Muscle layer of duodenum (tissue), 2 donors: ENCODE measurements at regions not wholly inside any gene's neighbourhood (a gene's known extent, or its start where the extent isn't known, plus 50 kb on each side); places are given as distances from the start of the nearest gene placed in this dataset.

ENCODE experiments used
- H3K27ac ChIP-seq: one replicate; pipeline ENCODE4 v1.7.0; 2013; ENCODE audit warnings: mild to moderate bottlenecking, low read length
- H3K27me3 ChIP-seq: one replicate; pipeline ENCODE4 v1.7.0; 2013; ENCODE audit warnings: low read depth, mild to moderate bottlenecking, control low read depth, low read length
- H3K36me3 ChIP-seq, 2 donors: one replicate each; pipeline ENCODE4 v1.7.0; 2013; ENCODE audit warnings: low read length in 2 of 2, control low read depth in 1 of 2, mild to moderate bottlenecking in 1 of 2; ENCODE audit not compliant: insufficient read depth in 2 of 2, control insufficient read depth in 1 of 2
- H3K4me1 ChIP-seq, 2 donors: one replicate each; pipeline ENCODE4 v1.7.0; 2013; ENCODE audit warnings: low read length in 2 of 2, mild to moderate bottlenecking in 2 of 2, control low read depth in 1 of 2, moderate library complexity in 1 of 2; ENCODE audit not compliant: insufficient read depth in 2 of 2, control insufficient read depth in 1 of 2
- H3K4me3 ChIP-seq, 2 donors: one replicate each; pipeline ENCODE4 v1.7.0; 2013; ENCODE audit warnings: low read length in 2 of 2, low read depth in 1 of 2, mild to moderate bottlenecking in 1 of 2
- H3K9me3 ChIP-seq, 2 donors: one replicate each; pipeline ENCODE4 v1.7.0; 2013; ENCODE audit warnings: low read length in 2 of 2, control low read depth in 1 of 2, mild to moderate bottlenecking in 1 of 2; ENCODE audit not compliant: control insufficient read depth in 1 of 2
- donor health status: healthy.

GRCh38 chr2:53303012-53303578 is 464.5 kb upstream of the CHAC2 start:
- no peak overlapping the region for H3K4me3 ChIP-seq
- no peaks in the 10 kb centered on the region for H3K27me3 ChIP-seq

GRCh38 chr2:53302455-53302854 is 465.1 kb upstream of the CHAC2 start:
- H3K27ac ChIP-seq: no peak overlapping the region
- no peak overlapping the region for H3K4me3 ChIP-seq
- no peaks in the 10 kb centered on the region for H3K4me1 ChIP-seq
- H3K36me3 ChIP-seq: no peaks in the 10 kb centered on the region
- no peaks in the 10 kb centered on the region for H3K27me3 ChIP-seq
- H3K9me3 ChIP-seq: no peaks in the 10 kb centered on the region

More at GRCh38 chr2:53303012-53303578, 464.5 kb upstream of the CHAC2 start:
- Histone ChIP-seq H3K27ac (no peak overlapping the region), H3K9me3 (no peaks in the 10 kb centered on the region), H3K36me3 (no peaks in the 10 kb centered on the region), H3K4me1 (no peaks in the 10 kb centered on the region)

- Histone ChIP-seq H3K27ac (no peak overlapping the region), H3K4me3 (no peak overlapping the region), H3K36me3 (no peaks in the 10 kb centered on the region), H3K9me3 (no peaks in the 10 kb centered on the region), H3K27me3 (no peaks in the 10 kb centered on the region), H3K4me1 (no peaks in the 10 kb centered on the region)
Observed at GRCh38 chr2:53289309-53290006, 478.1 kb upstream of the CHAC2 start.

- Histone ChIP-seq H3K36me3 (no peaks in the 10 kb centered on the region), H3K9me3 (no peaks in the 10 kb centered on the region), H3K4me1 (no peaks in the 10 kb centered on the region), H3K27me3 (no peaks in the 10 kb centered on the region), H3K4me3 (no peak overlapping the region), H3K27ac (no peak overlapping the region)
Observed at GRCh38 chr2:53286345-53286744, 481.3 kb upstream of the CHAC2 start.

- Histone ChIP-seq H3K27me3 (no peaks in the 10 kb centered on the region), H3K4me3 (no peak overlapping the region), H3K27ac (no peak overlapping the region), H3K9me3 (no peaks in the 10 kb centered on the region), H3K36me3 (no peaks in the 10 kb centered on the region), H3K4me1 (no peaks in the 10 kb centered on the region)
Observed at GRCh38 chr2:53275743-53276142, 491.9 kb upstream of the CHAC2 start.

- Histone ChIP-seq H3K27me3 (no peaks in the 10 kb centered on the region), H3K9me3 (no peaks in the 10 kb centered on the region), H3K36me3 (no peaks in the 10 kb centered on the region), H3K4me1 (no peaks in the 10 kb centered on the region), H3K27ac (no peak overlapping the region), H3K4me3 (no peak overlapping the region)
Observed at GRCh38 chr2:53268626-53269025, 499.0 kb upstream of the CHAC2 start.

- no peaks in the 10 kb centered on the region for H3K4me1 ChIP-seq
- no peak overlapping the region for H3K27ac ChIP-seq
- H3K4me3 ChIP-seq: no peak overlapping the region
- no peaks in the 10 kb centered on the region for H3K9me3 ChIP-seq
- H3K27me3 ChIP-seq: no peaks in the 10 kb centered on the region
- no peaks in the 10 kb centered on the region for H3K36me3 ChIP-seq
Observed at GRCh38 chr2:53268086-53268485, 499.5 kb upstream of the CHAC2 start.

GRCh38 chr2:53265544-53266299 is 501.9 kb upstream of the CHAC2 start:
- no peaks in the 10 kb centered on the region for H3K27me3 ChIP-seq
- H3K9me3 ChIP-seq: no peaks in the 10 kb centered on the region
- H3K4me3 ChIP-seq: no peak overlapping the region
- H3K36me3 ChIP-seq: no peaks in the 10 kb centered on the region
- no peak overlapping the region for H3K27ac ChIP-seq
- no peaks in the 10 kb centered on the region for H3K4me1 ChIP-seq

- no peaks in the 10 kb centered on the region for H3K4me1 ChIP-seq
- no peak overlapping the region for H3K4me3 ChIP-seq
- no peak overlapping the region for H3K27ac ChIP-seq
- H3K27me3 ChIP-seq: no peaks in the 10 kb centered on the region
- H3K36me3 ChIP-seq: no peaks in the 10 kb centered on the region
- no peaks in the 10 kb centered on the region for H3K9me3 ChIP-seq
Observed at GRCh38 chr2:53260568-53260967, 507.0 kb upstream of the CHAC2 start.

GRCh38 chr2:53259395-53260009 is 508.1 kb upstream of the CHAC2 start:
- Histone ChIP-seq H3K4me3 (no peak overlapping the region), H3K36me3 (no peaks in the 10 kb centered on the region), H3K27ac (no peak overlapping the region), H3K27me3 (no peaks in the 10 kb centered on the region), H3K4me1 (no peaks in the 10 kb centered on the region), H3K9me3 (no peaks in the 10 kb centered on the region)

- H3K4me3 ChIP-seq: no peak overlapping the region
- H3K4me1 ChIP-seq: no peaks in the 10 kb centered on the region
- no peaks in the 10 kb centered on the region for H3K9me3 ChIP-seq
- H3K27ac ChIP-seq: no peak overlapping the region
- no peaks in the 10 kb centered on the region for H3K36me3 ChIP-seq
- H3K27me3 ChIP-seq: no peaks in the 10 kb centered on the region
Observed at GRCh38 chr2:53257287-53257686, 510.3 kb upstream of the CHAC2 start.
